ENCODE measurements at regions not wholly inside any gene's neighbourhood (a gene's known extent, or its start where the extent isn't known, plus 50 kb on each side); places are given as distances from the start of the nearest gene placed in this dataset.
"Not testable (repeated sequence)": the region's sequence is repeated elsewhere in the genome, so short reads cannot be mapped to it uniquely, and the experiment has no call there.

DNA sequence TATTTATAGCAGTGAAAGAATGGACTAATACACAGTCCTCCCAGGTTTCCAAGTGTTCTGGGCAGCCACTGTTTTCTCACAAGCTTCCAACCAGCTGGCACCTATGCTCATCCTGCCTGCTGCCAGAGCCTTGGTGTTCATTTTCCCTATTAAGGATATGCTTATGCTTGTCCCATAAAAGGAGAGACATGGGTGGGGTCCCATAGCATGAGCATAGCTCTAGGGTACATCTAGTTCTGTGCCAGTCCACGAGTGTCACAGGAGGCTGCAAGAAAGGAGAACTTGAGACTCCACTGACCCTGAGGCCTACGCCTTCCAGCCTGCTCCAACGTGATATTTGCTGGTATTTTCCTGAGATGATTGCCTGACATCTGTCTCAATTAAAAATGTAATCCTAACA is 192.4 kb upstream of the PTGFR start:
- no peak overlapping the region for H3K27ac Mint-ChIP-seq
- TF ChIP-seq, protein P1, sequence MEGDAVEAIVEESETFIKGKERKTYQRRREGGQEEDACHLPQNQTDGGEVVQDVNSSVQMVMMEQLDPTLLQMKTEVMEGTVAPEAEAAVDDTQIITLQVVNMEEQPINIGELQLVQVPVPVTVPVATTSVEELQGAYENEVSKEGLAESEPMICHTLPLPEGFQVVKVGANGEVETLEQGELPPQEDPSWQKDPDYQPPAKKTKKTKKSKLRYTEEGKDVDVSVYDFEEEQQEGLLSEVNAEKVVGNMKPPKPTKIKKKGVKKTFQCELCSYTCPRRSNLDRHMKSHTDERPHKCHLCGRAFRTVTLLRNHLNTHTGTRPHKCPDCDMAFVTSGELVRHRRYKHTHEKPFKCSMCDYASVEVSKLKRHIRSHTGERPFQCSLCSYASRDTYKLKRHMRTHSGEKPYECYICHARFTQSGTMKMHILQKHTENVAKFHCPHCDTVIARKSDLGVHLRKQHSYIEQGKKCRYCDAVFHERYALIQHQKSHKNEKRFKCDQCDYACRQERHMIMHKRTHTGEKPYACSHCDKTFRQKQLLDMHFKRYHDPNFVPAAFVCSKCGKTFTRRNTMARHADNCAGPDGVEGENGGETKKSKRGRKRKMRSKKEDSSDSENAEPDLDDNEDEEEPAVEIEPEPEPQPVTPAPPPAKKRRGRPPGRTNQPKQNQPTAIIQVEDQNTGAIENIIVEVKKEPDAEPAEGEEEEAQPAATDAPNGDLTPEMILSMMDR (conservative IDR thresholded peaks at IDR 0.05), result no peak
- no peaks in the 10 kb centered on the region for H3K36me3 Mint-ChIP-seq
- H3K27me3 Mint-ChIP-seq, result no peaks in the 10 kb centered on the region
- no peak for DNase-seq (ENCODE audit: extremely low spot score, unreplicated experiment)
- H3K4me3 Mint-ChIP-seq, result no peak overlapping the region
- no peaks in the 10 kb centered on the region for H3K9me3 Mint-ChIP-seq
- H3K4me1 Mint-ChIP-seq (ENCODE audit: unreplicated experiment), result no peaks in the 10 kb centered on the region

DNA sequence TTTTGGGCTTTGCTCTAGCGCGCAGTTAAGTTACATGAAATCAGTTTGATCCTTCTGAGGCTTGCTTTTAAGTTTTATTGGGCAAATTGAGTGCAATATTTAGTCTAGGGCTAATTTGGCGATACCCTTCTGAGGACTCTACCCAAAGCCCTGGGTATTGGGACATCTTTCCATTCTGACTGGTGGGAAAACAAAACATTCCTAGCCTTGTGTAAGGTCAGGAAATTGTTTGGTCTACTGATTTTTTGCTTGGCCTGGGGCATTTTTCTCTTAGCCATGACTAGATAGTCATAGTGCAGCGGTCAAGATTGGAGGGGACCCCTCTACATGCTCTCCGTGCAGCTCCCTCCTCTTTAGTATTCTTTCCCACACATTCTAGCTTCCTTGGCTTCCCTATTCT is 189.6 kb upstream of the PTGFR start:
- Mint-ChIP-seq H3K36me3 (no peaks in the 10 kb centered on the region), H3K27me3 (no peaks in the 10 kb centered on the region), H3K9me3 (no peaks in the 10 kb centered on the region), H3K27ac (no peak overlapping the region), H3K4me3 (no peak overlapping the region), H3K4me1 (ENCODE audit: unreplicated experiment) (no peaks in the 10 kb centered on the region)
- DNase-seq (ENCODE audit: extremely low spot score, unreplicated experiment), result no peak
- TF ChIP-seq, protein P1 (conservative IDR thresholded peaks at IDR 0.05), result no peak

DNA sequence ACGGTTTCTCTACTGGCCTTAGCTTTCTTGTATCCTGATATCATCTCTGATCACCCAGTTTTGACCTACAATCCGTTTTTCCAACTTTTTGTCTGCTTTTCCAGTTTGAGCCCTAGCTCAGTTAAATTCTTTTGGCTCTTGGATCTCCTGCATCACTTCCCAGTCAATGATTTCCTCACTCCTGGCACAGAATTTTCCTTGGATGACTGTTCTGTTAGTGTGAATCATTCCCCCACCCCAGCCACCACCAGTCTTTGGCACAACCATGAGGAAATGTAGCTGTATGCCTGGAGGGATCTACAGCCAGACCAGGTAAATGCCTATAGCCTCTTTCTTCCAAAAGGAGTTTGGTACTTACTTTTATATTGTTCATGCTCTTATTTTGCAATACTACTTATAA is 187.2 kb upstream of the PTGFR start:
- Mint-ChIP-seq H3K4me3 (no peak overlapping the region), H3K36me3 (no peaks in the 10 kb centered on the region), H3K9me3 (no peaks in the 10 kb centered on the region), H3K27me3 (no peaks in the 10 kb centered on the region), H3K27ac (no peak overlapping the region), H3K4me1 (ENCODE audit: unreplicated experiment) (no peaks in the 10 kb centered on the region)
- no peak for DNase-seq (ENCODE audit: extremely low spot score, unreplicated experiment)
- TF ChIP-seq, protein P1 (conservative IDR thresholded peaks at IDR 0.05), result no peak

DNA sequence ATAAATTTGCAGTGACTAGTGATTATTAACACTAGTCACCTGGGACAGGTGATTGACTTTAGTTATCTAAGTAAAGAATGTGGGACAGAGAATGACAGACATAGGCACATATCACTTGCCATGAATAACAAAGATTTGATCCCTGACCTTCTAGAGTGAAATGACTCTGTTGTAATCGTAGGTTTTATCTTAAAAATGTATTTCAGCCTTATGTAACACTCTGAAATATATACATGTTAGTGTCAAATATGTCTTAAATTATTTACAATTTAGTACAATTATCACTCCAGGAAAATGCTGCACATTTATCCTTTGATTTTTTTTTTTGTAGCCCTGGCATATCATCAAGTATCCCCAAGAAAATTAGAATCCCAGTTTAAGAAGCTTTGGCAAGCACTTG is 186.4 kb upstream of the PTGFR start:
- no peaks in the 10 kb centered on the region for H3K4me1 Mint-ChIP-seq (ENCODE audit: unreplicated experiment)
- TF ChIP-seq, protein P1 (conservative IDR thresholded peaks at IDR 0.05), result no peak
- H3K27ac Mint-ChIP-seq, result no peak overlapping the region
- no peaks in the 10 kb centered on the region for H3K9me3 Mint-ChIP-seq
- no peak overlapping the region for H3K4me3 Mint-ChIP-seq
- DNase-seq (ENCODE audit: extremely low spot score, unreplicated experiment), result no peak
- H3K27me3 Mint-ChIP-seq, result no peaks in the 10 kb centered on the region
- no peaks in the 10 kb centered on the region for H3K36me3 Mint-ChIP-seq

DNA sequence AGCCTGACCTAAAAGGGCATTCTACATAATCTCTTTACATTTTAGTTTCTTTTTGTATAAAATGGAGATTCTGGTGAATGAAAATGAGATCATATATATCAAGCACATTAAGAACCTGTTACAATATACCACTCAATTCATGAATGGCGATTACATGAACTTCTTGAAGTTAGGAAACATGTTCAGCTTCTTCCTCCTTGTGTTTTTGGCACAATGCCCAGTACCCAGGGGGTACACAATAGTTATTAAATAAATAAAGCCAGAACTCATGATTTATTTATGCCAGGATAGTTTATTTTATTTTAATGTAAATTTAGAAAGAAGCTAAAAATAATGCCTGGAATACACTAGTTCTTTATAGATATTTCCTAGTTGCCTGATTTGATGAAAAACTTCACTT is 186.0 kb upstream of the PTGFR start:
- H3K36me3 Mint-ChIP-seq, result no peaks in the 10 kb centered on the region
- TF ChIP-seq, protein P1 (conservative IDR thresholded peaks at IDR 0.05), result no peak
- no peak overlapping the region for H3K27ac Mint-ChIP-seq
- H3K9me3 Mint-ChIP-seq, result no peaks in the 10 kb centered on the region
- H3K27me3 Mint-ChIP-seq, result no peaks in the 10 kb centered on the region
- DNase-seq (ENCODE audit: extremely low spot score, unreplicated experiment), result no peak
- no peaks in the 10 kb centered on the region for H3K4me1 Mint-ChIP-seq (ENCODE audit: unreplicated experiment)
- no peak overlapping the region for H3K4me3 Mint-ChIP-seq

DNA sequence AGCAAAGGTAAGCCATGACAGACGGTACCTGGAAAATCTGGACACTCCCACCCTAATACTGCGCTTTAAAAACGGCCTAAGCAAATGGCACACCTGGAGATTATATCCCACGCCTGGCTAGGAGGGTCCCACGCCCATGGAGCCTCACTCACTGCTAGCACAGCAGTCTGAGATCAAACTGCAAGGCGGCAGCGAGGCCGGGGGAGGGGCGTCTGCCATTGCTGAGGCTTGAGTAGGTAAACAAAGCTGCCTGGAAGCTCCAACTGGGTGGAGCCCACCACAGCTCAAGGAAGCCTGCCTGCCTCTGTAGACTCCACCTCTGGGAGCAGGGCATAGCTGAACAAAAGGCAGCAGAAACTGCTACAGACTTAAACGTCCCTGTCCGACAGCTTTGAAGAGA is 180.5 kb upstream of the PTGFR start:
- not testable (repeated sequence) for H3K4me1 Mint-ChIP-seq (ENCODE audit: unreplicated experiment); H3K27ac Mint-ChIP-seq; H3K36me3 Mint-ChIP-seq; H3K4me3 Mint-ChIP-seq; H3K9me3 Mint-ChIP-seq; H3K27me3 Mint-ChIP-seq; DNase-seq (ENCODE audit: extremely low spot score, unreplicated experiment)

Measured in type B pancreatic cell (in vitro differentiated cells).